Endodermal cell (in vitro differentiated cells): ENCODE measurements at regions not wholly inside any gene's neighbourhood (a gene's known extent, or its start where the extent isn't known, plus 50 kb on each side); places are given as distances from the start of the nearest gene placed in this dataset.

Source experiments
- DNase-seq: peaks from one replicate; pipeline ENCODE4 v3.0.0-alpha.2; 2017
- H3K27ac ChIP-seq: 2 replicates; pipeline ENCODE4 v1.5.1; 2013; ENCODE audit warnings: mild to moderate bottlenecking, low read depth, low read length, moderate library complexity
- H3K27me3 ChIP-seq: 2 replicates; pipeline ENCODE4 v1.6.1; 2013; ENCODE audit warnings: mild to moderate bottlenecking, low read length, moderate library complexity; ENCODE audit not compliant: insufficient read depth, control insufficient read depth, poor library complexity, severe bottlenecking
- H3K36me3 ChIP-seq: 2 replicates; pipeline ENCODE4 v1.7.0; 2013; ENCODE audit warnings: mild to moderate bottlenecking, low read length, moderate library complexity; ENCODE audit not compliant: control insufficient read depth, insufficient read depth
- H3K4me1 ChIP-seq: one replicate; pipeline ENCODE4 v1.7.0; 2013; ENCODE audit warnings: low read length; ENCODE audit not compliant: control insufficient read depth, insufficient read depth
- H3K4me3 ChIP-seq: 2 replicates; pipeline ENCODE4 v1.5.1; 2013; ENCODE audit warnings: mild to moderate bottlenecking, low read length, moderate library complexity
- H3K9ac ChIP-seq: 2 replicates; pipeline ENCODE4 v1.6.1; 2013; ENCODE audit warnings: mild to moderate bottlenecking, low read length, moderate library complexity; ENCODE audit not compliant: poor library complexity, severe bottlenecking; ENCODE audit errors: extremely low read depth
- H3K9me3 ChIP-seq: 2 replicates; pipeline ENCODE4 v1.6.1; 2013; ENCODE audit warnings: mild to moderate bottlenecking, low read length, moderate library complexity; ENCODE audit not compliant: control insufficient read depth
- H3K27ac Mint-ChIP-seq: 2 replicates; pipeline ENCODE4 v1.8.0; 2020; ENCODE audit warnings: mixed read lengths
- H3K27me3 Mint-ChIP-seq: 2 replicates; pipeline ENCODE4 v1.8.0; 2021; ENCODE audit warnings: mild to moderate bottlenecking, mixed read lengths; ENCODE audit not compliant: insufficient read depth
- H3K36me3 Mint-ChIP-seq: 2 replicates; pipeline ENCODE4 v1.8.0; 2020; ENCODE audit warnings: low read depth, mixed read lengths
- H3K4me1 Mint-ChIP-seq: 2 replicates; pipeline ENCODE4 v1.8.0; 2020; ENCODE audit warnings: mixed read lengths
- H3K4me3 Mint-ChIP-seq: 2 replicates; pipeline ENCODE4 v1.8.0; 2020; ENCODE audit warnings: mild to moderate bottlenecking, moderate library complexity, mixed read lengths
- H3K9me3 Mint-ChIP-seq: 2 replicates; pipeline ENCODE4 v1.8.0; 2020; ENCODE audit warnings: mild to moderate bottlenecking, mixed read lengths
- CTCF ChIP-seq: fragments of 200-600 bp; sonication (generic); conservative IDR thresholded peaks from 2 replicates; pipeline ENCODE4 v1.5.0; 2021; ENCODE audit warnings: antibody characterized with exemption, mild to moderate bottlenecking
- WGBS, 2 experiments: methylation state at CpG; one replicate each; pipeline versions ENCODE4 v1.1.5 to v1.1.7; 2013; ENCODE audit warnings: missing lambda C conversion rate in 2 of 2, mixed read lengths in 1 of 2; ENCODE audit not compliant: insufficient coverage in 1 of 2, insufficient read length in 1 of 2; 5-methylcytosine and 5-hydroxymethylcytosine counted together

DNA sequence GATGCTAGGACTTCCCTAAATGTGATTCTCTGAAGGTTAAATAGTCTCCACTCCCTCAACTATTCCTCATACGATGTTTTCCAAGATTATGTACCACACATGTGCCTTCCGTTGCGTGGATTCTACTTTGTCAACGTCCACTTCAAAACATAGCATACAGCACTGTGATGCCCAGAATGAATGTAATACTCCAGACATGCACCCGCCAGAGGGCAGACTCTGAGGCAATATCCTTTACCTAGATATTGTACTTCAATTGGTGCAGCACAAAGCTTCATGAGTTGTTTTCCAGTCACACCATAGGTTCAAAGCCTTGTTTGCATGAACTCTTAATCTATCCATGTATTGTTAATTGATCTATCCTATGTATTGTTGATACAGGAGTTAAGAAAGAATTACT lies 201.0 kb upstream of the NABP1 start:
- Histone ChIP-seq H3K4me1 (no peaks in the 10 kb centered on the region), H3K27ac (no peak overlapping the region), H3K27me3 (no peaks in the 10 kb centered on the region), H3K9ac (no peak overlapping the region), H3K4me3 (no peak overlapping the region), H3K9me3 (peaks cover 19% of the 10 kb centered on the region), H3K36me3 (no peaks in the 10 kb centered on the region)
- Mint-ChIP-seq H3K27me3 (no peaks in the 10 kb centered on the region), H3K9me3 (peaks cover 16% of the 10 kb centered on the region), H3K27ac (no peak overlapping the region), H3K4me3 (no peak overlapping the region), H3K36me3 (no peaks in the 10 kb centered on the region), H3K4me1 (peaks cover 17% of the 10 kb centered on the region)
- TF ChIP-seq CTCF: no peak
- no peak for DNase-seq
- 92 to 94% methylated on average over 4 to 5 of the region's 5 CpGs for WGBS, 2 experiments

- Mint-ChIP-seq H3K27ac (peak overlapping the region; percentile 67), H3K4me3 (peak overlapping the region; percentile 10), H3K36me3 (no peaks in the 10 kb centered on the region), H3K4me1 (peaks cover 17% of the 10 kb centered on the region), H3K27me3 (no peaks in the 10 kb centered on the region), H3K9me3 (peaks cover 36% of the 10 kb centered on the region)
- no peaks in the 10 kb centered on the region for H3K27me3 ChIP-seq
- H3K4me1 ChIP-seq: no peaks in the 10 kb centered on the region
- H3K36me3 ChIP-seq: no peaks in the 10 kb centered on the region
- H3K9me3 ChIP-seq: peaks cover 40% of the 10 kb centered on the region
- DNase-seq: peak; percentile 70
- H3K27ac ChIP-seq: peak overlapping the region; percentile 88
- no peak for TF ChIP-seq CTCF
- no peak overlapping the region for H3K9ac ChIP-seq
- 61 to 67% methylated on average over 3 to 10 of the region's 10 CpGs for WGBS, 2 experiments
- no peak overlapping the region for H3K4me3 ChIP-seq
These were observed 198.9 kb upstream of the NABP1 start for GRCh38 chr2:191478799-191479679.

GRCh38 chr2:191479680-191480023 lies 198.3 kb upstream of the NABP1 start:
- Histone ChIP-seq H3K27ac (peak overlapping the region; percentile 88), H3K27me3 (no peaks in the 10 kb centered on the region), H3K4me1 (no peaks in the 10 kb centered on the region), H3K9ac (no peak overlapping the region), H3K9me3 (peaks cover 43% of the 10 kb centered on the region), H3K36me3 (no peaks in the 10 kb centered on the region), H3K4me3 (no peak overlapping the region)
- peak overlapping the region; percentile 10 for H3K4me3 Mint-ChIP-seq
- no peaks in the 10 kb centered on the region for H3K36me3 Mint-ChIP-seq
- WGBS, 2 experiments: 13 to 54% methylated on average over 1 to 4 of the region's 5 CpGs
- DNase-seq: no peak
- H3K27ac Mint-ChIP-seq: peak overlapping the region; percentile 67
- no peaks in the 10 kb centered on the region for H3K27me3 Mint-ChIP-seq
- TF ChIP-seq CTCF: peak; percentile 18
- H3K9me3 Mint-ChIP-seq: peaks cover 36% of the 10 kb centered on the region
- H3K4me1 Mint-ChIP-seq: peaks cover 17% of the 10 kb centered on the region
